ENCODE measurements at regions not wholly inside any gene's neighbourhood (a gene's known extent, or its start where the extent isn't known, plus 50 kb on each side); places are given as distances from the start of the nearest gene placed in this dataset.

GRCh38 chr5:21237461-21237860 is 1249.5 kb upstream of the CDH18 start:
- Histone ChIP-seq H3K79me2 (ENCODE audit: insufficient read depth, low read length) (no peaks in the 10 kb centered on the region), H3K27me3 (ENCODE audit: control insufficient read depth in 1 of 2, insufficient read depth in 2 of 2, low read length in 2 of 2) (no peaks in the 10 kb centered on the region), H3K9me3 (ENCODE audit: low read length) (peaks cover 16% of the 10 kb centered on the region), H3K4me2 (ENCODE audit: low read depth, low read length) (no peak overlapping the region), H3K4me3 (replicated peaks in 1 of 3; ENCODE audit: insufficient read depth in 1 of 3, low read depth in 2 of 3, low read length in 3 of 3) (no peak overlapping the region), H3K27ac (ENCODE audit: extremely low read length, insufficient read depth, low read length) (no peak overlapping the region), H3K4me1 (ENCODE audit: insufficient read depth, low read length) (no peaks in the 10 kb centered on the region), H3K36me3 (replicated peaks in 1 of 2; ENCODE audit: control insufficient read depth in 1 of 2, insufficient read depth in 2 of 2, low read length in 2 of 2) (no peaks in the 10 kb centered on the region), H4K20me1 (ENCODE audit: insufficient read depth, low read length) (no peaks in the 10 kb centered on the region), H2AFZ (ENCODE audit: low read length) (no peak overlapping the region), H3K9ac (ENCODE audit: insufficient read depth, low read depth, low read length) (no peak overlapping the region)
- TF ChIP-seq POLR2AphosphoS2 (IDR thresholded peaks at IDR 0.05; ENCODE audit: low read depth, low read length) (no peak), ZNF225 (CRISPR knock-in tag; IDR thresholded peaks at IDR 0.05) (no peak), ZNF792 (CRISPR knock-in tag; IDR thresholded peaks at IDR 0.05) (no peak), ZNF629 (CRISPR knock-in tag; conservative IDR thresholded peaks at IDR 0.05) (no peak), ZNF329 (CRISPR knock-in tag; IDR thresholded peaks at IDR 0.05; ENCODE audit: low read depth) (no peak), GMEB2 (CRISPR knock-in tag; IDR thresholded peaks at IDR 0.05; ENCODE audit: low read depth) (no peak), ZNF24 (IDR thresholded peaks at IDR 0.05) (no peak), NCOA1 (CRISPR knock-in tag; IDR thresholded peaks at IDR 0.05) (no peak), ZNF619 (CRISPR knock-in tag; IDR thresholded peaks at IDR 0.05) (no peak), ATRX (CRISPR knock-in tag; IDR thresholded peaks at IDR 0.05; ENCODE audit: borderline replicate concordance) (no peak), ZNF772 (CRISPR knock-in tag; IDR thresholded peaks at IDR 0.05) (no peak), AGO2 (optimal IDR thresholded peaks at IDR 0.05; ENCODE audit: low read depth, low read length) (no peak)
- TF ChIP-seq, protein P1, sequence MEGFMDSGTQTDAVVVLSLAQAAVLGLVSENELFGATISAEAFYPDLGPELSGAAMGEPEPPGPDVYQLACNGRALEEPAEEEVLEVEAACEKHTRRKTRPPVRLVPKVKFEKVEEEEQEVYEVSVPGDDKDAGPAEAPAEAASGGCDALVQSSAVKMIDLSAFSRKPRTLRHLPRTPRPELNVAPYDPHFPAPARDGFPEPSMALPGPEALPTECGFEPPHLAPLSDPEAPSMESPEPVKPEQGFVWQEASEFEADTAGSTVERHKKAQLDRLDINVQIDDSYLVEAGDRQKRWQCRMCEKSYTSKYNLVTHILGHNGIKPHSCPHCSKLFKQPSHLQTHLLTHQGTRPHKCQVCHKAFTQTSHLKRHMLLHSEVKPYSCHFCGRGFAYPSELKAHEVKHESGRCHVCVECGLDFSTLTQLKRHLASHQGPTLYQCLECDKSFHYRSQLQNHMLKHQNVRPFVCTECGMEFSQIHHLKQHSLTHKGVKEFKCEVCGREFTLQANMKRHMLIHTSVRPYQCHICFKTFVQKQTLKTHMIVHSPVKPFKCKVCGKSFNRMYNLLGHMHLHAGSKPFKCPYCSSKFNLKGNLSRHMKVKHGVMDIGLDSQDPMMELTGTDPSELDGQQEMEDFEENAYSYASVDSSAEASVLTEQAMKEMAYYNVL (CRISPR knock-in tag; IDR thresholded peaks at IDR 0.05; ENCODE audit: borderline replicate concordance): no peak
- intact Hi-C loops (cut with micrococcal nuclease; ENCODE audit: unreplicated experiment): no loop called here
- POLR2A ChIA-PET: no interaction called here
- ATAC-seq (no peak), FAIRE-seq (no peak), DNase-seq (ENCODE audit: low spot score) (no peak)
- CTCF ChIA-PET (ENCODE audit: low intra/inter-chr PET ratio, low total read pairs): no interaction called here
- in situ Hi-C loops (cut with HindIII; ENCODE audit: extremely low pct_ligation_motif_present, low pct_unique_long_range_greater_than_20kb): no loop called here
- 7% methylated on average over 1 of the region's 1 CpG for whole genome bisulfite sequencing (ENCODE audit: low lambda C conversion rate)
- BruUV-seq (replicated peaks): no TSS peak
